Stomach (tissue), 8 donors: ENCODE measurements at regions not wholly inside any gene's neighbourhood (a gene's known extent, or its start where the extent isn't known, plus 50 kb on each side); places are given as distances from the start of the nearest gene placed in this dataset.

Experiments used
- DNase-seq, 2 donors: peaks; one replicate each; pipeline versions ENCODE4 v3.0.0 to v3.0.0-alpha.2; 2013 to 2019
- H3K27ac ChIP-seq, 5 donors: fragments of 200-600 bp in 4 of 5; sonication (generic) in 4 of 5; one replicate each; pipeline ENCODE4 v1.5.1; 2013 to 2019; ENCODE audit warnings: mild to moderate bottlenecking in 1 of 5, moderate library complexity in 1 of 5
- H3K27me3 ChIP-seq, 3 donors: fragments of 200-600 bp; sonication (generic); one replicate each; pipeline ENCODE4 v1.5.1; 2017 to 2019; ENCODE audit warnings: mixed run types in 1 of 3
- H3K36me3 ChIP-seq, 4 donors: fragments of 200-600 bp; sonication (generic); 1 replicate in 3 of 4; 2 replicates in 1 of 4; pipeline ENCODE4 v1.5.1; 2016 to 2019
- H3K4me1 ChIP-seq, 4 donors: fragments of 200-600 bp; sonication (generic); one replicate each; pipeline ENCODE4 v1.5.1; 2016 to 2019
- H3K4me3 ChIP-seq, 4 donors: fragments of 200-600 bp; sonication (generic) in 3 of 4; one replicate each; pipeline ENCODE4 v1.5.1; 2016 to 2019; ENCODE audit warnings: mild to moderate bottlenecking in 1 of 4
- H3K9me3 ChIP-seq, 4 donors: fragments of 200-600 bp; sonication (generic); one replicate each; pipeline ENCODE4 v1.5.1; 2016 to 2019
- EP300 ChIP-seq: sonication (generic); formaldehyde crosslinking; IDR thresholded peaks from one replicate; pipeline ENCODE4 v1.6.1; 2017; ENCODE audit warnings: antibody characterized with exemption
- POLR2A ChIP-seq, 4 donors: fragments of 450-650 bp; IDR thresholded peaks; one replicate each; pipeline ENCODE4 v1.6.1; 2016; ENCODE audit warnings: antibody characterized with exemption in 4 of 4, control low read depth in 2 of 4, mild to moderate bottlenecking in 1 of 4, moderate library complexity in 1 of 4
- POLR2AphosphoS5 ChIP-seq, 3 donors: sonication (generic); formaldehyde crosslinking; IDR thresholded peaks; one replicate each; pipeline ENCODE4 v1.6.1; 2016; ENCODE audit warnings: antibody characterized with exemption in 3 of 3
- WGBS, 5 donors: extraction: QIAGEN DNeasy Blood & Tissue Kit in 3 of 5; methylation state at CpG; one replicate each; pipeline versions ENCODE4 v1.1.5 to v1.1.7; 2013 to 2018; 5-methylcytosine and 5-hydroxymethylcytosine counted together
- intact Hi-C: fragments of 100-400 bp; cut with DNase I; formaldehyde crosslinking; loops from one replicate; pipeline ENCODE4 v1.15.1; 2023; ENCODE audit warnings: low total_unique reads
- TF ChIP-seq, protein P1 (sequence below), 7 experiments: fragments of 450-650 bp in 4 of 7; fragments of 200-600 bp in 3 of 7; sonication (generic) in 3 of 7; IDR thresholded peaks; one replicate each; pipeline ENCODE4 v1.5.1; 2016 to 2019; ENCODE audit warnings: antibody characterized with exemption in 7 of 7, control low read depth in 2 of 7, mild to moderate bottlenecking in 1 of 7
- donor health status: healthy with polysubstance abuse.
- donor health status: Bipolar disorder and iron deficiency.
- donor health status: healthy.

- Histone ChIP-seq H3K27ac (no peak overlapping the region), H3K36me3 (no peaks in the 10 kb centered on the region), H3K9me3 (peaks cover 0 to 27% (median 20%) of the 10 kb centered on the region in 4 donors), H3K4me1 (no peaks in the 10 kb centered on the region), H3K27me3 (no peaks in the 10 kb centered on the region), H3K4me3 (no peak overlapping the region)
- WGBS, 5 donors, result 62 to 76% (median 73%) methylated on average over 5 of the region's 5 CpGs
- intact Hi-C loops, result no loop called here
- no peak for DNase-seq
- TF ChIP-seq, protein P1, sequence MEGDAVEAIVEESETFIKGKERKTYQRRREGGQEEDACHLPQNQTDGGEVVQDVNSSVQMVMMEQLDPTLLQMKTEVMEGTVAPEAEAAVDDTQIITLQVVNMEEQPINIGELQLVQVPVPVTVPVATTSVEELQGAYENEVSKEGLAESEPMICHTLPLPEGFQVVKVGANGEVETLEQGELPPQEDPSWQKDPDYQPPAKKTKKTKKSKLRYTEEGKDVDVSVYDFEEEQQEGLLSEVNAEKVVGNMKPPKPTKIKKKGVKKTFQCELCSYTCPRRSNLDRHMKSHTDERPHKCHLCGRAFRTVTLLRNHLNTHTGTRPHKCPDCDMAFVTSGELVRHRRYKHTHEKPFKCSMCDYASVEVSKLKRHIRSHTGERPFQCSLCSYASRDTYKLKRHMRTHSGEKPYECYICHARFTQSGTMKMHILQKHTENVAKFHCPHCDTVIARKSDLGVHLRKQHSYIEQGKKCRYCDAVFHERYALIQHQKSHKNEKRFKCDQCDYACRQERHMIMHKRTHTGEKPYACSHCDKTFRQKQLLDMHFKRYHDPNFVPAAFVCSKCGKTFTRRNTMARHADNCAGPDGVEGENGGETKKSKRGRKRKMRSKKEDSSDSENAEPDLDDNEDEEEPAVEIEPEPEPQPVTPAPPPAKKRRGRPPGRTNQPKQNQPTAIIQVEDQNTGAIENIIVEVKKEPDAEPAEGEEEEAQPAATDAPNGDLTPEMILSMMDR (IDR thresholded peaks at IDR 0.05), result no peak
- no peak for TF ChIP-seq POLR2AphosphoS5 (IDR thresholded peaks at IDR 0.05)
- no peak for TF ChIP-seq EP300
- TF ChIP-seq POLR2A (IDR thresholded peaks at IDR 0.05), result no peak
Measured at GRCh38 chr3:86537171-86537570, 453.8 kb downstream of the VGLL3 start.

DNA sequence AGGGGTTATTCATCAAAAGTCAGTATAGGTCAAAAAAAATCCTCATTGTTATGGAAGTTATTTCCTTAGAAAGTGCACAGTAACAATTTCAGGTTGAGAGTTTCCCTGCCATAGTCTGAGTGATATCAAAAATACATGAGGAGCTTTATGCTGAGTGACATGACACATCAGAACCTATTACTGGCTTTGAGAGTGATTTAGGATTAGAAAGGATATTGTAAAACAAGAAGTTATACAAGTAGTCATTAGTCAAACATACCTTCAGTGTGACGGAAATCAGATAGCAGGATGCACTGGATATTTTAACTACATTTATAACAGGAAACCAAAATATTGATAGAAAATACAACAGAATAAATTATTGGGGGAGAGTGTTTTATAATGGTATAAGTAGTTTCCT lies 471.1 kb downstream of the VGLL3 start:
- H3K4me1 ChIP-seq, result no peaks in the 10 kb centered on the region
- H3K36me3 ChIP-seq, result no peaks in the 10 kb centered on the region
- 58 to 83% (median 71%) methylated on average over 1 of the region's 1 CpG for WGBS, 5 donors
- H3K27me3 ChIP-seq, result no peaks in the 10 kb centered on the region
- H3K27ac ChIP-seq, result no peak overlapping the region
- no peak overlapping the region for H3K4me3 ChIP-seq
- no peaks in the 10 kb centered on the region for H3K9me3 ChIP-seq
- no peak for DNase-seq
- TF ChIP-seq EP300, result no peak
- TF ChIP-seq POLR2A (IDR thresholded peaks at IDR 0.05), result no peak
- intact Hi-C loops, result no loop called here

DNA sequence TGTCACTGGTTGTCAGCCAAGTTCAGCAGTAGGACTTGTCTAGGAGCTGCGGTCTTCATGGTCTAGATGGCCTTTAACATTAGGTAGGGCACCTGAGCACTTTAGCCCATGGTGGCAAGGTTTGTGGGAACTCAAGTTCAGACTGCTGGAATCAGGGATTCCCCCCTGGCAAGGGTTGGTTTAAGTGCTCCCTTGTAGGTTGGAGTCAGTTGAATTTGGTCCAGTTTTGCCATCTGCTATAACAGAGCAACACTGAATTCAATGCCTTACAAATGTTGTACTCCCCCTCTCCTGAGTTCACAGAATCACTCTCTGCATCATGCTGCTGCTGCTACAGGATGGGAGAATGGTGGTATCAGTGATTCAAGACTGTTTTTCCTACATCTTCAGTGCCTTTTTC lies 509.3 kb downstream of the VGLL3 start:
- TF ChIP-seq POLR2AphosphoS5 (IDR thresholded peaks at IDR 0.05) (no peak), POLR2A (IDR thresholded peaks at IDR 0.05) (no peak), EP300 (no peak)
- TF ChIP-seq, protein P1 (IDR thresholded peaks at IDR 0.05), result no peak
- Histone ChIP-seq H3K27ac (no peak overlapping the region), H3K36me3 (no peaks in the 10 kb centered on the region), H3K4me1 (no peaks in the 10 kb centered on the region), H3K4me3 (no peak overlapping the region), H3K27me3 (no peaks in the 10 kb centered on the region), H3K9me3 (peaks cover 0 to 10% (median 0%) of the 10 kb centered on the region in 4 donors)
- no peak for DNase-seq
- intact Hi-C loops, result no loop called here
- 44 to 79% (median 75%) methylated on average over 1 of the region's 1 CpG for WGBS, 5 donors

GRCh38 chr3:86481031-86481430 lies 509.9 kb downstream of the VGLL3 start:
- no peak overlapping the region for H3K27ac ChIP-seq
- TF ChIP-seq, protein P1 (IDR thresholded peaks at IDR 0.05), result no peak
- TF ChIP-seq POLR2AphosphoS5 (IDR thresholded peaks at IDR 0.05) (no peak), EP300 (no peak), POLR2A (IDR thresholded peaks at IDR 0.05) (no peak)
- intact Hi-C loops, result no loop called here
- no peaks in the 10 kb centered on the region for H3K4me1 ChIP-seq
- no peaks in the 10 kb centered on the region for H3K27me3 ChIP-seq
- H3K36me3 ChIP-seq, result no peaks in the 10 kb centered on the region
- DNase-seq, result no peak
- no peak overlapping the region for H3K4me3 ChIP-seq
- H3K9me3 ChIP-seq, result peaks cover 0 to 10% (median 0%) of the 10 kb centered on the region in 4 donors

DNA sequence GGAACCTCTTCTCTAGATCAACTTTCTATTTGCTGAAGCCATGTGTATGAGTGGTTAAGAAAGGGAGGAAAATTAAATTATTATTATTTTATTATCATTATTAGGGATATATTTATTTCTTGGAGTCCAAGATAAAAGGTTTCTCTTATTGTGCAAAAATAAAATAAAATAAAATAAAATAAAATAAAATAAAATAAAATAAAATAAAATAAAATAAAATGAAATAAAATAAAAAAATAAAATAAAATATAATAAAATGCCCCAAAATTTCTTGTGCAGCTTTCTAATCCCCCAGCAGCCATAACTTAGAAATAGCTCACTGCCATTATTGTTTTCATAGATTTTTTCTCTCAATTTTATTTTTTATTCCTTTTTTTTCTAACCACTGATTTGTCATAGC lies 526.8 kb downstream of the VGLL3 start:
- Histone ChIP-seq H3K4me3 (no peak overlapping the region), H3K9me3 (no peaks in the 10 kb centered on the region), H3K27me3 (no peaks in the 10 kb centered on the region), H3K4me1 (no peaks in the 10 kb centered on the region), H3K36me3 (no peaks in the 10 kb centered on the region), H3K27ac (no peak overlapping the region)
- intact Hi-C loops, result no loop called here
- no peak for TF ChIP-seq EP300
- no peak for TF ChIP-seq POLR2AphosphoS5 (IDR thresholded peaks at IDR 0.05)
- TF ChIP-seq, protein P1 (IDR thresholded peaks at IDR 0.05), result no peak
- DNase-seq, result no peak
